Omental fat pad (tissue), 3 donors: ENCODE measurements at regions not wholly inside any gene's neighbourhood (a gene's known extent, or its start where the extent isn't known, plus 50 kb on each side); places are given as distances from the start of the nearest gene placed in this dataset.
"Not testable (repeated sequence)": the region's sequence is repeated elsewhere in the genome, so short reads cannot be mapped to it uniquely, and the experiment has no call there.

ENCODE experiments used
- ATAC-seq: fragments of 150-250 bp; one replicate; pipeline ENCODE4 v1.9.1; 2016; ENCODE audit warnings: mild to moderate bottlenecking, moderate library complexity; ENCODE audit not compliant: low FRiP score
- DNase-seq: peaks from one replicate; pipeline ENCODE4 v3.0.0-alpha.2; 2019; ENCODE audit warnings: low spot score
- CTCF ChIP-seq, 3 donors: fragments of 450-650 bp; IDR thresholded peaks; one replicate each; pipeline ENCODE4 v1.5.1; 2016 to 2017; ENCODE audit warnings: antibody characterized with exemption in 3 of 3, mild to moderate bottlenecking in 3 of 3, moderate library complexity in 2 of 3

GRCh38 chr4:189664693-189665250 is 275.9 kb upstream of the FRG1 start:
- ATAC-seq = peak; percentile 51
- no peak for TF ChIP-seq CTCF (IDR thresholded peaks at IDR 0.05)
- DNase-seq = no peak

- ATAC-seq, DNase-seq: not testable (repeated sequence)
Measured at GRCh38 chr4:189665712-189666305, 274.9 kb upstream of the FRG1 start.

GRCh38 chr4:189667386-189667785 is 273.3 kb upstream of the FRG1 start:
- not testable (repeated sequence) for DNase-seq, ATAC-seq

- not testable (repeated sequence) for ATAC-seq, DNase-seq
Measured at GRCh38 chr4:189697675-189698245, 242.9 kb upstream of the FRG1 start.

GRCh38 chr4:189703000-189703399 is 237.7 kb upstream of the FRG1 start:
- not testable (repeated sequence) for ATAC-seq, DNase-seq

- not testable (repeated sequence) for DNase-seq, ATAC-seq
Measured at GRCh38 chr4:189706821-189707220, 233.9 kb upstream of the FRG1 start.

GRCh38 chr4:189707227-189707626 is 233.4 kb upstream of the FRG1 start:
- DNase-seq = not testable (repeated sequence)

GRCh38 chr4:189711956-189712355 is 228.7 kb upstream of the FRG1 start:
- not testable (repeated sequence) for ATAC-seq, DNase-seq

More at GRCh38 chr4:189707227-189707626, 233.4 kb upstream of the FRG1 start:
- ATAC-seq = not testable (repeated sequence)

- not testable (repeated sequence) for DNase-seq, ATAC-seq
Measured at GRCh38 chr4:189721016-189721993, 219.4 kb upstream of the FRG1 start.

- not testable (repeated sequence) for ATAC-seq, DNase-seq
Measured at GRCh38 chr4:189722324-189723003, 218.2 kb upstream of the FRG1 start.

GRCh38 chr4:189727982-189728638 is 212.6 kb upstream of the FRG1 start:
- not testable (repeated sequence) for ATAC-seq

GRCh38 chr4:189731989-189732388 is 208.7 kb upstream of the FRG1 start:
- not testable (repeated sequence) for DNase-seq, ATAC-seq

More at GRCh38 chr4:189727982-189728638, 212.6 kb upstream of the FRG1 start:
- not testable (repeated sequence) for DNase-seq

GRCh38 chr4:189733507-189733906 is 207.2 kb upstream of the FRG1 start:
- not testable (repeated sequence) for ATAC-seq

GRCh38 chr4:189734648-189735267 is 205.9 kb upstream of the FRG1 start:
- not testable (repeated sequence) for DNase-seq, ATAC-seq

More at GRCh38 chr4:189733507-189733906, 207.2 kb upstream of the FRG1 start:
- not testable (repeated sequence) for DNase-seq

GRCh38 chr4:189736656-189737055 is 204.0 kb upstream of the FRG1 start:
- not testable (repeated sequence) for ATAC-seq, DNase-seq

GRCh38 chr4:189740118-189740517 is 200.6 kb upstream of the FRG1 start:
- not testable (repeated sequence) for DNase-seq, ATAC-seq
